ENCODE measurements at regions not wholly inside any gene's neighbourhood (a gene's known extent, or its start where the extent isn't known, plus 50 kb on each side); places are given as distances from the start of the nearest gene placed in this dataset.

GRCh38 chr10:113269333-113269732 lies 283.5 kb upstream of the HABP2 start:
- TF ChIP-seq GATA2 (IDR thresholded peaks at IDR 0.05; ENCODE audit: low read depth, low read length) (no peak), GATA3 (IDR thresholded peaks at IDR 0.05; ENCODE audit: low read depth, low read length) (no peak)
